Neuronal stem cell (in vitro differentiated cells): ENCODE measurements at regions not wholly inside any gene's neighbourhood (a gene's known extent, or its start where the extent isn't known, plus 50 kb on each side); places are given as distances from the start of the nearest gene placed in this dataset.

ENCODE experiments used
- DNase-seq: peaks from one replicate; pipeline ENCODE4 v3.0.0-alpha.2; 2013; ENCODE audit warnings: low spot score
- H2AFZ ChIP-seq: one replicate; pipeline ENCODE4 v1.6.1; 2013; ENCODE audit warnings: mild to moderate bottlenecking, low read length, inconsistent platforms
- H2AK5ac ChIP-seq: 2 replicates; pipeline ENCODE4 v1.6.1; 2013; ENCODE audit warnings: low read depth, mild to moderate bottlenecking, inconsistent platforms, low read length, moderate library complexity, mixed read lengths
- H2BK120ac ChIP-seq: 2 replicates; pipeline ENCODE4 v1.6.1; 2013; ENCODE audit warnings: low read depth, mild to moderate bottlenecking, inconsistent platforms, low read length, moderate library complexity, mixed read lengths
- H2BK12ac ChIP-seq: one replicate; pipeline ENCODE4 v1.6.1; 2013; ENCODE audit warnings: low read length, inconsistent platforms
- H2BK15ac ChIP-seq: 2 replicates; pipeline ENCODE4 v1.6.1; 2013; ENCODE audit warnings: mild to moderate bottlenecking, low read length, inconsistent platforms, mixed read lengths
- H2BK5ac ChIP-seq: one replicate; pipeline ENCODE4 v1.6.1; 2013; ENCODE audit warnings: inconsistent platforms, mild to moderate bottlenecking, low read length, moderate library complexity
- H3K14ac ChIP-seq: one replicate; pipeline ENCODE4 v1.6.1; 2013; ENCODE audit warnings: low read length, inconsistent platforms
- H3K18ac ChIP-seq: 2 replicates; pipeline ENCODE4 v1.6.1; 2013; ENCODE audit warnings: low read length, inconsistent platforms
- H3K23ac ChIP-seq: 2 replicates; pipeline ENCODE4 v1.6.1; 2013; ENCODE audit warnings: low read depth, mild to moderate bottlenecking, mixed read lengths, low read length, inconsistent platforms; ENCODE audit not compliant: poor library complexity
- H3K27ac ChIP-seq: replicated peaks from 3 replicates; pipeline ENCODE4 v1.5.1; 2013; ENCODE audit warnings: low read length, inconsistent platforms
- H3K27me3 ChIP-seq, 3 experiments: 2 replicates each; pipeline ENCODE4 v1.6.1; 2013; ENCODE audit warnings: low read length in 3 of 3, mild to moderate bottlenecking in 2 of 3, inconsistent platforms in 1 of 3, low read depth in 1 of 3, mixed read lengths in 1 of 3, moderate library complexity in 1 of 3; ENCODE audit not compliant: control insufficient read depth in 3 of 3, insufficient read depth in 3 of 3
- H3K36me3 ChIP-seq, 2 donors: replicated peaks in 1 of 2; 2 replicates each; pipeline ENCODE4 v1.6.1; 2013; ENCODE audit warnings: low read length in 2 of 2; ENCODE audit not compliant: control insufficient read depth in 2 of 2, insufficient read depth in 2 of 2
- H3K4ac ChIP-seq: 2 replicates; pipeline ENCODE4 v1.6.1; 2013; ENCODE audit warnings: inconsistent platforms, mild to moderate bottlenecking, low read length, moderate library complexity
- H3K4me1 ChIP-seq, 2 donors: 1 replicate in 1 of 2; 2 replicates in 1 of 2; pipeline ENCODE4 v1.6.1; 2013; ENCODE audit warnings: low read length in 2 of 2, low read depth in 1 of 2; ENCODE audit not compliant: control insufficient read depth in 2 of 2, insufficient read depth in 1 of 2
- H3K4me2 ChIP-seq: one replicate; pipeline ENCODE4 v1.6.1; 2013; ENCODE audit warnings: mild to moderate bottlenecking, low read length, inconsistent platforms; ENCODE audit not compliant: insufficient read depth, poor library complexity, severe bottlenecking
- H3K4me3 ChIP-seq, 2 donors: 2 replicates each; pipeline ENCODE4 v1.5.1; 2013; ENCODE audit warnings: low read length in 2 of 2, mild to moderate bottlenecking in 2 of 2, inconsistent platforms in 1 of 2, moderate library complexity in 1 of 2
- H3K79me1 ChIP-seq: one replicate; pipeline ENCODE4 v1.6.1; 2013; ENCODE audit warnings: low read depth, mild to moderate bottlenecking, inconsistent platforms, low read length, moderate library complexity
- H3K9ac ChIP-seq: one replicate; pipeline ENCODE4 v1.6.1; 2013; ENCODE audit warnings: mild to moderate bottlenecking, low read depth, low read length, inconsistent platforms; ENCODE audit not compliant: poor library complexity
- H3K9me3 ChIP-seq, 2 donors: replicated peaks in 1 of 2; 2 replicates each; pipeline versions ENCODE3 to v1.6.1; 2013; ENCODE audit warnings: low read length in 2 of 2, mild to moderate bottlenecking in 2 of 2, inconsistent platforms in 1 of 2, low read depth in 1 of 2, mixed read lengths in 1 of 2, moderate library complexity in 1 of 2; ENCODE audit not compliant: control insufficient read depth in 2 of 2, insufficient read depth in 1 of 2
- H4K8ac ChIP-seq: one replicate; pipeline ENCODE4 v1.6.1; 2013; ENCODE audit warnings: low read depth, mild to moderate bottlenecking, inconsistent platforms, low read length, moderate library complexity
- H4K91ac ChIP-seq: one replicate; pipeline ENCODE4 v1.6.1; 2013; ENCODE audit warnings: low read length, low read depth, mild to moderate bottlenecking, inconsistent platforms; ENCODE audit not compliant: poor library complexity
- WGBS, 2 donors: extraction: QIAGEN DNeasy Blood & Tissue Kit; methylation state at CpG; one replicate each; pipeline ENCODE4 v1.1.7; 2013; ENCODE audit warnings: missing lambda C conversion rate in 2 of 2, mixed read lengths in 1 of 2; ENCODE audit not compliant: insufficient read length in 2 of 2, insufficient replicate concordance in 1 of 2; ENCODE audit errors: extremely low coverage in 2 of 2; 5-methylcytosine and 5-hydroxymethylcytosine counted together

- Histone ChIP-seq H2BK120ac (no peak overlapping the region), H3K27me3 (no peaks in the 10 kb centered on the region), H4K8ac (no peak overlapping the region), H3K4me2 (no peak overlapping the region), H3K23ac (no peak overlapping the region), H2BK5ac (no peak overlapping the region), H3K4me3 (no peak overlapping the region), H3K79me1 (no peaks in the 10 kb centered on the region), H2BK12ac (no peak overlapping the region), H4K91ac (no peak overlapping the region), H3K9ac (no peak overlapping the region), H2AFZ (peak overlapping the region; percentile 53), H3K36me3 (no peaks in the 10 kb centered on the region), H3K18ac (no peak overlapping the region), H3K4ac (no peak overlapping the region), H3K14ac (no peak overlapping the region), H2BK15ac (no peak overlapping the region), H2AK5ac (no peak overlapping the region), H3K27ac (no peak overlapping the region), H3K9me3 (no peaks in the 10 kb centered on the region), H3K4me1 (peaks cover 0 to 5% of the 10 kb centered on the region in 2 donors)
- WGBS, 2 donors: no CpG with 5 or more reads among the region's 2 CpGs
- DNase-seq: no peak
Observed at GRCh38 chr18:29217124-29217915, 1040.4 kb upstream of the CDH2 start.

- WGBS, 2 donors: no CpG with 5 or more reads among the region's 3 CpGs
- no peaks in the 10 kb centered on the region for H3K27me3 ChIP-seq
- H2AFZ ChIP-seq: no peak overlapping the region
Observed at GRCh38 chr18:29198834-29199233, 1021.9 kb upstream of the CDH2 start.

GRCh38 chr18:29196307-29196706 lies 1019.4 kb upstream of the CDH2 start:
- Histone ChIP-seq H2BK5ac (no peak overlapping the region), H3K18ac (no peak overlapping the region), H4K91ac (no peak overlapping the region), H3K23ac (no peak overlapping the region), H2AFZ (no peak overlapping the region), H2BK120ac (no peak overlapping the region), H4K8ac (no peak overlapping the region), H3K36me3 (no peaks in the 10 kb centered on the region), H3K9ac (no peak overlapping the region), H3K27ac (no peak overlapping the region), H2AK5ac (no peak overlapping the region), H2BK12ac (no peak overlapping the region), H3K79me1 (no peaks in the 10 kb centered on the region), H3K27me3 (no peaks in the 10 kb centered on the region), H3K4me2 (no peak overlapping the region), H3K4me1 (no peaks in the 10 kb centered on the region), H3K4ac (no peak overlapping the region), H3K4me3 (no peak overlapping the region), H3K14ac (no peak overlapping the region), H2BK15ac (no peak overlapping the region), H3K9me3 (no peaks in the 10 kb centered on the region)
- 100% methylated on average over 1 of the region's 3 CpGs; no CpG with 5 or more reads in 1 of the 2 donors for WGBS, 2 donors
- DNase-seq: no peak

More at GRCh38 chr18:29198834-29199233, 1021.9 kb upstream of the CDH2 start:
- H3K4me3 ChIP-seq: no peak overlapping the region
- H3K79me1 ChIP-seq: no peaks in the 10 kb centered on the region
- DNase-seq: no peak
- H3K9me3 ChIP-seq: no peaks in the 10 kb centered on the region
- H4K91ac ChIP-seq: no peak overlapping the region
- H3K14ac ChIP-seq: no peak overlapping the region
- no peak overlapping the region for H2AK5ac ChIP-seq
- no peak overlapping the region for H2BK5ac ChIP-seq
- no peak overlapping the region for H3K4ac ChIP-seq
- H3K23ac ChIP-seq: no peak overlapping the region
- H3K4me1 ChIP-seq: no peaks in the 10 kb centered on the region
- no peak overlapping the region for H2BK15ac ChIP-seq
- no peak overlapping the region for H3K9ac ChIP-seq
- no peak overlapping the region for H3K4me2 ChIP-seq
- H3K36me3 ChIP-seq: no peaks in the 10 kb centered on the region
- H4K8ac ChIP-seq: no peak overlapping the region
- H2BK120ac ChIP-seq: no peak overlapping the region
- no peak overlapping the region for H2BK12ac ChIP-seq
- no peak overlapping the region for H3K18ac ChIP-seq
- H3K27ac ChIP-seq: no peak overlapping the region

GRCh38 chr18:29191263-29191662 lies 1014.3 kb upstream of the CDH2 start:
- Histone ChIP-seq H2AK5ac (no peak overlapping the region), H3K27ac (no peak overlapping the region), H3K27me3 (no peaks in the 10 kb centered on the region), H2BK15ac (no peak overlapping the region), H2BK12ac (no peak overlapping the region), H4K8ac (no peak overlapping the region), H3K23ac (no peak overlapping the region), H3K4me1 (no peaks in the 10 kb centered on the region), H3K79me1 (no peaks in the 10 kb centered on the region), H3K36me3 (no peaks in the 10 kb centered on the region), H2BK120ac (no peak overlapping the region), H3K4me2 (no peak overlapping the region), H3K14ac (no peak overlapping the region), H3K4me3 (no peak overlapping the region), H3K9me3 (no peaks in the 10 kb centered on the region), H2AFZ (no peak overlapping the region), H3K18ac (no peak overlapping the region), H3K9ac (no peak overlapping the region), H3K4ac (no peak overlapping the region), H2BK5ac (no peak overlapping the region), H4K91ac (no peak overlapping the region)
- WGBS, 2 donors: no CpG with 5 or more reads among the region's 3 CpGs
- no peak for DNase-seq
